ENCODE measurements at regions not wholly inside any gene's neighbourhood (a gene's known extent, or its start where the extent isn't known, plus 50 kb on each side); places are given as distances from the start of the nearest gene placed in this dataset.

GRCh38 chr3:87045473-87045872 is 54.5 kb upstream of the VGLL3 start:
- intact Hi-C loops (cut with micrococcal nuclease) = no loop called here
- Mint-ChIP-seq H3K27ac (no peak overlapping the region), H3K4me3 (no peak overlapping the region), H3K9me3 (no peaks in the 10 kb centered on the region), H3K4me1 (ENCODE audit: low read depth) (no peaks in the 10 kb centered on the region), H3K36me3 (ENCODE audit: low read depth) (no peaks in the 10 kb centered on the region), H3K27me3 (no peaks in the 10 kb centered on the region)

DNA sequence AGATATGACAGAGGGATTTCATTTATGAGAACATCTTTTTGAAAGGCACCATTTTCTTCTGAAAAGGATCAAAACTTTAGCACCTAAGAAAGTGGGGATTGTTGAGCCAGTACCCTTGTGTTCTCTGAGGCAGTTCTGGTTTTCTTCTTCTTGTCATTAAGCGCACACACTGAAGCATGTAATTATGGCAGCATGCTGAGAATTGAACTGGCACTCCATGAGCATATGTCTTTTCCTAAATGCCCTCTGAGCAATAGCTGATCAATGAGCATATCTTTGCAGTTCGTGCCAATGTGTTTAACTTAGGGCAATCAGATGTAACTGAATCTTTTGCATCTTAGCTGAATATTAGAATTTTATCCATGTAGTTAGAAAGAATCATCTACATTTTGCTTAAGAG is 53.9 kb upstream of the VGLL3 start:
- H3K9me3 Mint-ChIP-seq = no peaks in the 10 kb centered on the region
- no peak overlapping the region for H3K4me3 Mint-ChIP-seq
- no peaks in the 10 kb centered on the region for H3K4me1 Mint-ChIP-seq (ENCODE audit: low read depth)
- no peaks in the 10 kb centered on the region for H3K27me3 Mint-ChIP-seq
- intact Hi-C loops (cut with micrococcal nuclease) = no loop called here
- no peaks in the 10 kb centered on the region for H3K36me3 Mint-ChIP-seq (ENCODE audit: low read depth)
- H3K27ac Mint-ChIP-seq = no peak overlapping the region

- Mint-ChIP-seq H3K27me3 (no peaks in the 10 kb centered on the region), H3K36me3 (ENCODE audit: low read depth) (no peaks in the 10 kb centered on the region), H3K9me3 (no peaks in the 10 kb centered on the region), H3K4me3 (no peak overlapping the region), H3K27ac (no peak overlapping the region), H3K4me1 (ENCODE audit: low read depth) (no peaks in the 10 kb centered on the region)
- intact Hi-C loops (cut with micrococcal nuclease) = no loop called here
Observed at GRCh38 chr3:87044409-87044808, 53.5 kb upstream of the VGLL3 start.

DNA sequence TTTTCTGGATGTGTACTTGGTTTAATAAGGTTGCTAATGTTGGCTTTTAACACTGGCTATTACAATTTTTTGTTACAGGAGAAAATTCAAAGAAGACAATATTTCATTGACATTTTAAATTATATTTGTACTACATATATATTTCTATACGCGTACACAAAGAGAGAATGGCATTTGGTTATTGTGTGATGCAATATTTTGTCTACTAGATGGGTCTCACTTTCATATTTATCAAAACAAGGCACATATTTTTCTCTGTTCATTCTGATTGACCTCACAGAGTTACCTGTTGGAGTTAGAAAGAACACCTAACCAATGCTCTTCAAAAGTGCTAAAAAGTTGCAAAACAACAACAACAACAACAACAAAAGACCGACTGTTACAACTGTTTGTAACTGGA is 50.2 kb upstream of the VGLL3 start:
- Mint-ChIP-seq H3K36me3 (ENCODE audit: low read depth) (no peaks in the 10 kb centered on the region), H3K4me3 (no peak overlapping the region), H3K9me3 (peaks cover 1% of the 10 kb centered on the region), H3K27ac (no peak overlapping the region), H3K27me3 (no peaks in the 10 kb centered on the region), H3K4me1 (ENCODE audit: low read depth) (no peaks in the 10 kb centered on the region)
- intact Hi-C loops (cut with micrococcal nuclease) = no loop called here

All from dendritic cell treated with granulocyte-macrophage colony-stimulating factor and Interleukin-4, amounts not matched to agents 40 ng/mL and 50 ng/mL, for 4 days (primary cell).